Stimulated activated CD4-positive, alpha-beta T cell treated with anti-CD3 and anti-CD28 coated beads, Interleukin-1b, Interleukin-23, amount 100 ng/mL, for 48 hours (primary cell): ENCODE measurements at regions not wholly inside any gene's neighbourhood (a gene's known extent, or its start where the extent isn't known, plus 50 kb on each side); places are given as distances from the start of the nearest gene placed in this dataset.
"Not testable (repeated sequence)": the region's sequence is repeated elsewhere in the genome, so short reads cannot be mapped to it uniquely, and the experiment has no call there.

Experiments used
- DNase-seq: peaks from one replicate; pipeline ENCODE4 v3.0.0-alpha.2; 2020

GRCh38 chr9:100639854-100640253 lies 62.0 kb downstream of the CAVIN4 start:
- DNase-seq, result no peak

- no peak for DNase-seq
Observed at GRCh38 chr9:100640447-100641050, 62.7 kb downstream of the CAVIN4 start.

DNA sequence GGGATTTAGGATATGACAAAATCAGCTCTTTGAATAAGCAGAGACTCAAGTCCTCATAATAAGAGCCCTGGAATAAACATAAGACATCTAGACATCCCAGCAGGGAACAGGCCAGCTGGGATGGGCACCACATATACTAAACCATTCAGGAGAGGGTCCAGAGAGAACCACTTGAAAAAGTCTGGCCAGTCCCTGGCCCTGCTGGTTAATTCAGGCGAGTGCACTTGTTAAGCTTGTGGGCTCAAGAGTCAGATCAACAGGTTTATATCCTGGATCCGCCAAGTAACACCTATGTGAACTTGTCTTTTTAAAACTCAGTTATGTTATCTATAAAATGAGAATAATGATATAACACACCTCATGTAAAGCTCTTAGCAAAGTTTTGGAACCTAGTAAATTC lies 63.3 kb downstream of the CAVIN4 start:
- no peak for DNase-seq

- no peak for DNase-seq
Observed at GRCh38 chr9:100652850-100653249, 75.0 kb downstream of the CAVIN4 start.

DNA sequence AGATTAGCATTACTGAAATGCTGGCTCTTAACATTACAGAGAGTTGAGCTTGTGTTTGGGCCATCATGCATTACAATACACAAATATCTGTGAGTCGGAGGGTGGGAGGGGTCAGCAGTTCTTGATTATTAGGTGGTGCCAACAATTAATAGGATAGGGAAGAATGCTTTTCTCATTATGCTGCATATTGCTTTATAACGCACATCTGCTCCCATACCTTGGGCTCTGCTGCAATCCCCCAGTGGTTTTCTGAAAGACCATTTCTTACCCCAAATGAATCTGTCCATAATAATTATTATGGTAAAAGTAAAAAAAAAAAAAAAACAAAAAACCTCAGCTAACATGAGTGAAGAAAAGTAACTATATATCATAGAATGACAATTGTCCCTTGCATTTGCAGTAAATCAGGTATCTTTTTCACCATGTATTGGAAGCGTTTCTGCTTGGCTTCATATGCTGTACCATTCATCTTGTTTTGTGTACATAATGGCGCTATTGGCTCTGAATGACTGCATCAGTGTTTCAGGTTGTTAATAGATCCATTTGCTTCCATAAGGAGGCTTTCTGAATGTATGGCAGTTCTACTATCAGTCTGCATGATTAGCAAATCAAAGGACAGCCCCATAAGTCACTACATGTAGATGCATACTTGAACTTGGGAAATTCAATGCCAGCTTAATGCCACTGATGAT lies 75.9 kb downstream of the CAVIN4 start:
- DNase-seq, result no peak

- DNase-seq, result not testable (repeated sequence)
Observed at GRCh38 chr9:100656851-100657250, 79.0 kb downstream of the CAVIN4 start.

GRCh38 chr9:100661668-100662067 lies 83.8 kb downstream of the CAVIN4 start:
- no peak for DNase-seq

DNA sequence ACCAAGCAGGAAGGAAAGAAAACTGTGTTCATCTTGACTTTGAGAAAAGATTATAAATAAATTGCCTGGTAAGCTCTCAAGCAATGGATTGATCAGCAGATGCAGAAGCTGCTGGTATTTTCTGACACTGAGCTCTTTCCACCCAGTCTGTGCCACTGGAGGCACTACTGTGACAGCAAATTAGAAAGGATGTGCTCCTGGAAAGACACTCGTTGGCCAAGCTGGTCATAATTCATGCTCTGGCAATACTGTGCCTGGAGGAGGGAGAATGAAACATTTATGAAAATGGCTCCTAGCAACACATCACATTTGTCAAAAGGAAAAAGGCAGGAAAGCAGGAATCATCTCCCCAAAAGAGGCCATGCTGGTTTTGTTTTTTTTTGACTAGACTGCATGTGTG lies 84.2 kb downstream of the CAVIN4 start:
- no peak for DNase-seq

DNA sequence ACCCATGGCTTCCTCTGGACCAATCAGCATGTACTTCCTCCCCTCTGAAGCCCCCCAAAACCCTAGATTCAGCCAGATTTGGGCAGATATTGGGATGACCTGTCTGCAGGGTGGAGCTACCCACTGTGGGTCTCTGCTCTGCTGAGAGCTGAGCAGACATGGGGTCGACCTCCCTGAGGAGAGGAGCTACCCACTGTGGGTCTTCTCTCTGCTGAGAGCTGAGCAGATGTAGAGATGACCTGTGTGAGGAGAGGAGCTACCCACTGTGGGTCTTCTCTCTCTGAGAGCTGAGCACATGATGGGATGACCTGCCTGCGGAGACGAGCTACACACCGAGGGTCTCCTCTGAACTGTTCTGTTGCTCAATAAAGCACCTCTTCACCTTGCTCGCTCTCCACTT lies 89.6 kb downstream of the CAVIN4 start:
- DNase-seq, result no peak

GRCh38 chr9:100668024-100668423 lies 90.1 kb downstream of the CAVIN4 start:
- DNase-seq, result no peak

DNA sequence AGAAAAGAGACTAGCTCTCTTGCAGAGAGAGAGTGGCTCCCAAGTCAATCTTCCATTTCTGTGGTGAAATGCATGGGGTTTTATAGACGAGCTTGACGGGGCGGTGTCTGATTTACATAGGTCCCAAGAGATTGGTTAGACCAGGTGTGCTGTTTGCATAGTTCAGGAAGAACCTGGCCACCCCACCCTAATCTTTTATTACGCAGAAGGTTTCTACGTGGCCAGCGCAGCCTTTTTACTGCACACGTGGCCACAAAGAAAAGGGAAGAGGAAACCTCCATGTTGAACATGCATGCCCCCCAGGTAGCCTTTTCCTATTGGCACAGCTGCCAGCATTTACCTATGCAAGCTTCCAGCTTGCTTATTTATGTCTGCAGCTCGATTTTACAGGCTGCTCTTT lies 92.1 kb downstream of the CAVIN4 start:
- DNase-seq, result no peak

DNA sequence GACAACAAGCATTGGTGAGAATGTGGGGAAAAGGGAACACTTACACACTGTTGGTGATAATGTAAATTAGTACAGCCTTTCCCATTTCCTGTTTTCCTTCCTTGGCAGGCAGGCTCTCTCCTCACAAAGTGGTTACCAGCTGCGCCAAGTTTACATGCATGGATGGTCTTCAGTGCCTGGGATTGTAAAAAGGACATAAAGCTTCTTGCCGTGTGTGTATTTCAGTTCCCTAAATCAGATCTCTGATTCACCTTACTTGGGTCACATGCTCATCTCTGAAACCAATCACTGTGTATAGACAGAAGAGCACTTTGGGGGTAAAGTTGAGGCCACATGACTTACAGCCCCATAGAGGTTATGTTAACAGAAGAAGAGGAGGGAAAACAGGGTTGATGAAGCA lies 92.8 kb downstream of the CAVIN4 start:
- DNase-seq, result no peak

DNA sequence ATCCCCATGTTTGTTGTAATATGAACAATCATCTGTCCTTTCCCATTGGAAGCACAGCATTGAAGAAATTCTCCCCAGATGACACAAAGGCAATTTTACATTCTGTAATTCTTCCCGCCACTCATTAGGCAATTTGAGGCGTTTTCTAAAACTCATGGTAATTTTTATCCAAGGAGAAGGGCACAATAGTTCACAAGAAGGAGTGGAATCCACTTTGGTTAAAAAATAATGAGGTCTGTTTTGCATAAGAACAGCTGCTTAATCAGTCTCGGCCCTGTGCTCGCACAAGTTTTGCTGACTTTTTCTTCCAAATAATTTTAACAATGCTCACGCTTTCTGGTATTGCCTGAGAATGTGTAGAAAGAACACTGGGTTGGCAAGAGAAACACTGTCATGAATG lies 94.0 kb downstream of the CAVIN4 start:
- DNase-seq, result no peak

GRCh38 chr9:100673249-100673648 lies 95.4 kb downstream of the CAVIN4 start:
- no peak for DNase-seq

GRCh38 chr9:100674419-100675122 lies 96.7 kb downstream of the CAVIN4 start:
- DNase-seq, result no peak

DNA sequence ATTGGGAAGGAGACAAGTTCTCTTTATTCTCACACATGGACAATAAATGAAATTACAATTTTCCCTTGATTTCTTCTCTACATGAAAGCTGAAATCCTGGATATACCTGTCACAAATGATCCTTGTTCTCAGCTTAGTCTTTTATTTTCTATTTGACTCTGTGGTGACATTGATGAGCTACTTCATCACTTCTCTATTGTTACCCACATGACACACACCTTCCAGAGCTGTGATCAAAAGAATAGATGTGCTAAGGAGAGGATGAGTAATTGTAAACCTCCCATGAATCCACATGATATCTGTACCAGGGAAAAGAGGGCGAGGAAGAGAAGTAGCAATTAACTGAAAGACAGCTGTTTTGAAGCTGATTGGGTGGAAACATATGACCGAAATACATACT lies 102.0 kb downstream of the CAVIN4 start:
- DNase-seq, result no peak

- DNase-seq, result no peak
Observed at GRCh38 chr9:100686420-100686819, 108.5 kb downstream of the CAVIN4 start.

GRCh38 chr9:100689635-100690034 lies 111.8 kb downstream of the CAVIN4 start:
- DNase-seq, result no peak

- no peak for DNase-seq
Observed at GRCh38 chr9:100690438-100690837, 112.6 kb downstream of the CAVIN4 start.

DNA sequence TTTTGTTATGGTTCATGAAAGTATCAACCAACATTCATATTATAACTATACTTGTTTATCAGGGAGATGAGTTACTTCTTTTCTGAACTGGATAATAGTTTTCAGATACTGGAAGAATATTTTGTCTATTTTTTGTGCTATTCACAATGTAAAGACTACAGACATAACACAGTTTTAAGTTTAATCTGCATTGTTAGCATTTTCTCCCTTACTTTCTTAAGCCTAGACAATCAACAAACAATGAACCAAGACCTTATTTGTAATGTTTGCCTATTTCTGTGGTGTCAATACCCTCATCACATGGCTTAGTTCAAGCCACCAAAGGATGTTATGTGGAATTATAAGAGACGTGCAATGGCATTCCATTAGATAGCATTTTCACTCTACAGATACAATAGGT lies 119.5 kb downstream of the CAVIN4 start:
- DNase-seq, result no peak

- no peak for DNase-seq
Observed at GRCh38 chr9:100698945-100699344, 121.1 kb downstream of the CAVIN4 start.

DNA sequence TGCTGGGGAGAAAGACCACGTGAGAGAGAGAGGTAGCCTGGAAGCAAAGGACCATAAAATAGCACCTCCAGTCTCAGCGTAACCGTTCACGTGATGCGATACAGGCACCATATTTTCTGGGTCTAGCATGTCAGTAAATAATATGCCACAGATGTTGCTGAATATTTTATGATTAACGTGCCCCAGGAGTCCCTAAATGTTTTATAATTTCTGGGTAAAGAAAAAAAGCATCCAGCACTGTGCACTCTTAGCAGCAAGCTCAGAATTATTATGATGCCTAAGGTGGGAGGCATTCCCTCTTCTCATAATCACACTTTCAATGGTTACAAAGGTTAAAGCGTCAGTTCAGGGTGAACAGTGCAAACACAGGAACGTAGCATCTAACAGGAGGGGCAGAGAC lies 121.8 kb downstream of the CAVIN4 start:
- no peak for DNase-seq

- DNase-seq, result no peak
Observed at GRCh38 chr9:100700689-100701318, 122.9 kb downstream of the CAVIN4 start.
